Adrenal gland (tissue), 9 donors: ENCODE measurements at regions not wholly inside any gene's neighbourhood (a gene's known extent, or its start where the extent isn't known, plus 50 kb on each side); places are given as distances from the start of the nearest gene placed in this dataset.
"Not testable (repeated sequence)": the region's sequence is repeated elsewhere in the genome, so short reads cannot be mapped to it uniquely, and the experiment has no call there.

ENCODE experiments used
- DNase-seq, 7 donors: peaks; one replicate each; pipeline ENCODE4 v3.0.0-alpha.2; 2019 to 2020
- H3K27ac ChIP-seq, 5 donors: fragments of 200-600 bp; sonication (generic) in 4 of 5; 1 replicate in 3 of 5; 2 replicates in 2 of 5; pipeline versions ENCODE4 v1.5.1 to v1.8.0; 2016 to 2020; ENCODE audit warnings: mild to moderate bottlenecking in 1 of 5
- H3K27me3 ChIP-seq: fragments of 200-600 bp; 2 replicates; pipeline ENCODE4 v1.8.0; 2021
- H3K36me3 ChIP-seq, 2 donors: fragments of 200-600 bp; replicated peaks in 1 of 2; 1 replicate in 1 of 2; 2 replicates in 1 of 2; pipeline versions ENCODE4 v1.5.1 to v1.8.0; 2018 to 2022
- H3K4me1 ChIP-seq, 2 donors: fragments of 200-600 bp; replicated peaks in 1 of 2; 1 replicate in 1 of 2; 2 replicates in 1 of 2; pipeline versions ENCODE4 v1.5.1 to v1.8.0; 2018 to 2021
- H3K4me3 ChIP-seq, 4 donors: fragments of 200-600 bp; sonication (generic) in 3 of 4; one replicate each; pipeline ENCODE4 v1.5.1; 2016 to 2018
- H3K9me3 ChIP-seq, 3 donors: fragments of 200-600 bp; sonication (generic) in 1 of 3; replicated peaks in 1 of 3; 1 replicate in 2 of 3; 2 replicates in 1 of 3; pipeline versions ENCODE4 v1.5.1 to v1.8.0; 2016 to 2021
- POLR2A ChIP-seq, 2 donors: fragments of 450-650 bp; IDR thresholded peaks; one replicate each; pipeline ENCODE4 v1.6.1; 2017; ENCODE audit warnings: antibody characterized with exemption in 2 of 2, mild to moderate bottlenecking in 2 of 2, moderate library complexity in 1 of 2
- WGBS, 4 donors: extraction: QIAGEN DNeasy Blood & Tissue Kit in 2 of 4; methylation state at CpG; one replicate each; pipeline versions ENCODE4 v1.1.5 to v1.1.7; 2013 to 2017; 5-methylcytosine and 5-hydroxymethylcytosine counted together
- intact Hi-C, 2 donors: fragments of 100-400 bp; cut with DNase I; formaldehyde crosslinking; loops; one replicate each; pipeline versions ENCODE4 v1.14.1 to v1.15.0; 2022 to 2023
- TF ChIP-seq, protein P1 (sequence below), 6 experiments: fragments of 450-650 bp in 4 of 6; fragments of 200-600 bp in 2 of 6; sonication (generic) in 1 of 6; IDR thresholded peaks; 1 replicate in 5 of 6; 2 replicates in 1 of 6; pipeline versions ENCODE4 v1.5.1 to v1.8.0; 2016 to 2021; ENCODE audit warnings: antibody characterized with exemption in 6 of 6, mild to moderate bottlenecking in 2 of 6, moderate library complexity in 1 of 6
- donor health status: healthy with polysubstance abuse.
- donor health status: Bipolar disorder and iron deficiency.
- donor health status: DM: yes; HTN: yes; CAD: no.
- donor health status: DM: no; HTN: no; CAD: no.
- donor health status: DM: no; HTN: no; CAD: no.

DNA sequence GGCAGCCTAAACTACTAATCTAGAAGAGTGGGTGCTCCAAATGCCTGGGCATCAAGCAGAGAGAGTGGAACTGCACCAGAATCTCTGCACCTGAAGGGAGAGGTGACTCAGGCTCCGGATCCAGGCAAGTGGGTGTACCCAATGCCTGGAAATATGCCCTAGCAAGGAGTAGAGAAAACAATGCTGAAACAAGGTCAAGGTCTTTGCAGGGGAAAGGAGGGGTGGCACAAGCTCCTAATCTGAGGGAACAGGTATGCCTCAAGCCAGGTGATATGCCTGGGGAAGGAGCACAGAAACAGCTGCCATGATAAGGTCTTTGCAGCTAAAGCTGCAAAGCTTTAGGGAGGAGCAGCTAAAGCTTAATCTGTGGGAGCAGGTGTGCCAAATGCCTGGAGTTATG, 136.0 kb upstream of the KITLG start:
- Histone ChIP-seq H3K27ac (no peak overlapping the region), H3K9me3 (no peaks in the 10 kb centered on the region), H3K4me1 (no peaks in the 10 kb centered on the region), H3K27me3 (no peaks in the 10 kb centered on the region), H3K4me3 (no peak overlapping the region), H3K36me3 (no peaks in the 10 kb centered on the region)
- 37 to 64% (median 46%) methylated on average over 1 of the region's 1 CpG for WGBS, 4 donors
- TF ChIP-seq POLR2A (IDR thresholded peaks at IDR 0.05): no peak
- TF ChIP-seq, protein P1, sequence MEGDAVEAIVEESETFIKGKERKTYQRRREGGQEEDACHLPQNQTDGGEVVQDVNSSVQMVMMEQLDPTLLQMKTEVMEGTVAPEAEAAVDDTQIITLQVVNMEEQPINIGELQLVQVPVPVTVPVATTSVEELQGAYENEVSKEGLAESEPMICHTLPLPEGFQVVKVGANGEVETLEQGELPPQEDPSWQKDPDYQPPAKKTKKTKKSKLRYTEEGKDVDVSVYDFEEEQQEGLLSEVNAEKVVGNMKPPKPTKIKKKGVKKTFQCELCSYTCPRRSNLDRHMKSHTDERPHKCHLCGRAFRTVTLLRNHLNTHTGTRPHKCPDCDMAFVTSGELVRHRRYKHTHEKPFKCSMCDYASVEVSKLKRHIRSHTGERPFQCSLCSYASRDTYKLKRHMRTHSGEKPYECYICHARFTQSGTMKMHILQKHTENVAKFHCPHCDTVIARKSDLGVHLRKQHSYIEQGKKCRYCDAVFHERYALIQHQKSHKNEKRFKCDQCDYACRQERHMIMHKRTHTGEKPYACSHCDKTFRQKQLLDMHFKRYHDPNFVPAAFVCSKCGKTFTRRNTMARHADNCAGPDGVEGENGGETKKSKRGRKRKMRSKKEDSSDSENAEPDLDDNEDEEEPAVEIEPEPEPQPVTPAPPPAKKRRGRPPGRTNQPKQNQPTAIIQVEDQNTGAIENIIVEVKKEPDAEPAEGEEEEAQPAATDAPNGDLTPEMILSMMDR (IDR thresholded peaks at IDR 0.05): no peak
- DNase-seq: no peak
- intact Hi-C loops: no loop called here

DNA sequence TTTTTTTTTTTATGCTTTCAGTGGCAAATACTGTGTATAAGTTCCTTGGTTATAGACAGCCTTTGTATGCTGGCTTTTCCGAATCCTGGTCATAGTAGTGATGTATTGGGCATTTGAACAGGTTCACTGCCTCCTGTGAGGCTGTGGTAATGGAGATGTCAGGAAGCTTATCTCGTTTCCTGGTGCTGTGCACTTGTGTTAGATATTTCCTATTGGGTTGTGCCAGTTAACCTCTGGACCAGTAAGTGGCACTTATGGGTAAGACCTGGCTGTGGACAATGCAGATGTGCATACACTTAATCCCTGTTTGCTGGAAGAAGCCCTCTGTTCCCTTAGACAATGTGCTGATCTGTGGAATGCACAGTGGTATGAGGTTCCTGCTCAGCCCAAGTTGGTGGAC, 135.4 kb upstream of the KITLG start:
- H3K36me3 ChIP-seq: no peaks in the 10 kb centered on the region
- WGBS, 4 donors: 64 to 80% (median 70%) methylated on average over 2 of the region's 2 CpGs
- intact Hi-C loops: no loop called here
- H3K27ac ChIP-seq: no peak overlapping the region
- TF ChIP-seq, protein P1 (IDR thresholded peaks at IDR 0.05): no peak
- TF ChIP-seq POLR2A (IDR thresholded peaks at IDR 0.05): no peak
- H3K4me3 ChIP-seq: no peak overlapping the region
- no peaks in the 10 kb centered on the region for H3K9me3 ChIP-seq
- no peaks in the 10 kb centered on the region for H3K27me3 ChIP-seq
- H3K4me1 ChIP-seq: no peaks in the 10 kb centered on the region
- no peak for DNase-seq

DNA sequence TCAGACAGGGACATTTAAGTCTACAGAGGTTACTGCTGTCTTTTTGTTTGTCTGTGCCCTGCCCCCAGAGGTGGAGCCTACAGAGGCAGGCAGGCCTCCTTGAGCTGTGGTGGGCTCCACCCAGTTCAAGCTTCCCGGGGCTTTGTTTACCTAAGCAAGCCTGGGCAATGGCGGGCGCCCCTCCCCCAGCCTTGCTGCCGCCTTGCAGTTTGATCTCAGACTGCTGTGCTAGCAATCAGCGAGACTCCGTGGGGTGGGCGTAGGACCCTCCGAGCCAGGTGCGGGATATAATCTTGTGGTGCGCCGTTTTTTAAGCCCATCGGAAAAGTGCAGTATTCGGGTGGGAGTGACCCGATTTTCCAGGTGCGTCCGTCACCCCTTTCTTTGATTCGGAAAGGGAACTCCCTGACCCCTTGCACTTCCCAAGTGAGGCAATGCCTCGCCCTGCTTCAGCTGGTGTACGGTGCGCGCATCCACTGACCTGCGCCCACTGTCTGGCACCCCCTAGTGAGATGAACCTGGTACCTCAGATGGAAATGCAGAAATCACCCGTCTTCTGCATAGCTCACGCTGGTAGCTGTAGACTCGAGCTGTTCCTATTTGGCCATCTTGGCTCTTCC, 134.1 kb upstream of the KITLG start:
- H3K4me3 ChIP-seq, H3K4me1 ChIP-seq, H3K36me3 ChIP-seq, H3K9me3 ChIP-seq, DNase-seq, H3K27me3 ChIP-seq, H3K27ac ChIP-seq, intact Hi-C loops: not testable (repeated sequence)
- 94 to 97% (median 95%) methylated on average over 22 to 25 of the region's 25 CpGs for WGBS, 4 donors

DNA sequence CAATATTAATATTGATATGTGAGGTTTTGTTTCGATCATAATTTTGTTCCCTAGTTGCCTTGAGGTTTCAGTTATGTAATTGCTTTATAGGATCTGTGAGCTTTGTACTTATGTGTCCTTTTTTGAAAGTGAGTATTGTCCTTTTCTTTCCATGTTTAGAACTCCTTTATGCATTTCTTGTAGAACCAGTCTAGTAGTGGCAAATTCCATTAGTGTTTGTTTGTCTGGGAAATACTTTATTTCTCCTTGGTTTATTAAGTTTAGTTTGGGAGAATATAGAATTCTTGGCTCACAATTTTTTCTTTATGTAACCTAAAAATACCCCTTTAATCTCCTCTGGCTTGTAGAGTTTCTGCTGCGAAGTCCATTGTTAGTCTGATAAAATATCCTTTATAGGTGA, 127.5 kb upstream of the KITLG start:
- DNase-seq: no peak
- intact Hi-C loops: no loop called here
- 89 to 98% (median 94%) methylated on average over 2 of the region's 2 CpGs for WGBS, 4 donors
- Histone ChIP-seq H3K27me3 (no peaks in the 10 kb centered on the region), H3K27ac (no peak overlapping the region), H3K9me3 (peaks cover 0 to 12% (median 8%) of the 10 kb centered on the region in 3 donors), H3K4me1 (no peaks in the 10 kb centered on the region), H3K4me3 (no peak overlapping the region), H3K36me3 (no peaks in the 10 kb centered on the region)
- TF ChIP-seq, protein P1 (IDR thresholded peaks at IDR 0.05): no peak
- no peak for TF ChIP-seq POLR2A (IDR thresholded peaks at IDR 0.05)

DNA sequence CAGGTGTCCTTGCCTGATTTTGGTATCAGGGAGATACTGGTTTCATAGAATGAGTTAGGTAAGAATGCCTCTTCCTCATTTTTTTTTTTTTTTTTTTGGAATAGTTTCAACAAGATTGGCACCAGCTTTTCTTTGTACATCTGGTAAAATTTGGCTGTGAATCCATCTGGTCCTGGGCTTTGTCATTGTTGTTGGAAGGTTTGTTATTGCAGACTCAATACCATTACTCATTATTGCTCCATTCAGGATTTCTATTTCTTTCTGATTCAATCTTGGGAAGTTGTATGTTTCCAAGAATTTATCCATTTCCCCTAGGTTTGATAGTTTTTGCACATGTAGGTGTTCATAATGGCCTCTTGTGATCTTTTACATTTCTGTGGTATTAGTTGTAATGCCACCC, 126.0 kb upstream of the KITLG start:
- no peaks in the 10 kb centered on the region for H3K36me3 ChIP-seq
- intact Hi-C loops: no loop called here
- H3K4me1 ChIP-seq: no peaks in the 10 kb centered on the region
- H3K27ac ChIP-seq: no peak overlapping the region
- DNase-seq: no peak
- no peak overlapping the region for H3K4me3 ChIP-seq
- TF ChIP-seq, protein P1 (IDR thresholded peaks at IDR 0.05): no peak
- TF ChIP-seq POLR2A (IDR thresholded peaks at IDR 0.05): no peak
- H3K27me3 ChIP-seq: no peaks in the 10 kb centered on the region
- peaks cover 0 to 12% (median 8%) of the 10 kb centered on the region in 3 donors for H3K9me3 ChIP-seq
